GM12878 (cell line): ENCODE measurements at regions not wholly inside any gene's neighbourhood (a gene's known extent, or its start where the extent isn't known, plus 50 kb on each side); places are given as distances from the start of the nearest gene placed in this dataset.

ENCODE experiments used
- CREM ChIP-seq: IDR thresholded peaks from 2 replicates; pipeline ENCODE4 v1.6.1; 2014; ENCODE audit warnings: antibody characterized with exemption, low read depth
- EZH2 ChIP-seq: IDR thresholded peaks from 2 replicates; pipeline ENCODE4 v1.6.1; 2012; ENCODE audit warnings: low read depth, mild to moderate bottlenecking, control low read depth, inconsistent platforms, low read length, borderline replicate concordance; ENCODE audit not compliant: control insufficient read depth
- LARP7 ChIP-seq: fragments of 450-650 bp; IDR thresholded peaks from 2 replicates; pipeline ENCODE4 v1.6.1; 2017; ENCODE audit warnings: mild to moderate bottlenecking
- POLR2A ChIP-seq: IDR thresholded peaks from 2 replicates; pipeline ENCODE4 v1.6.1; 2011; ENCODE audit warnings: low read depth, mild to moderate bottlenecking, low read length
- RAD21 ChIP-seq: IDR thresholded peaks from 2 replicates; pipeline ENCODE4 v1.6.1; 2011; ENCODE audit warnings: mild to moderate bottlenecking, low read depth, low read length, moderate library complexity; ENCODE audit not compliant: insufficient read depth
- SPI1 ChIP-seq: IDR thresholded peaks from 2 replicates; pipeline ENCODE4 v1.6.1; 2011; ENCODE audit warnings: low read depth, mild to moderate bottlenecking, low read length, moderate library complexity, borderline replicate concordance; ENCODE audit not compliant: insufficient read depth
- TCF3 ChIP-seq: IDR thresholded peaks from 2 replicates; pipeline ENCODE4 v1.6.1; 2012; ENCODE audit warnings: low read depth, mild to moderate bottlenecking, low read length, borderline replicate concordance; ENCODE audit not compliant: insufficient read depth
- TF ChIP-seq, protein P1 (sequence below): fragments of 450-650 bp; IDR thresholded peaks from 2 replicates; pipeline ENCODE4 v1.6.1; 2017; ENCODE audit warnings: antibody characterized with exemption, mild to moderate bottlenecking, moderate library complexity
- TF ChIP-seq, protein P2 (sequence below), 3 experiments: IDR thresholded peaks in 2 of 3; conservative IDR thresholded peaks in 1 of 3; 2 replicates each; pipeline ENCODE4 v1.5.1; 2011; ENCODE audit warnings: low read depth in 3 of 3, low read length in 3 of 3, mild to moderate bottlenecking in 3 of 3, control low read depth in 2 of 3, moderate library complexity in 2 of 3, inconsistent platforms in 1 of 3, mixed read lengths in 1 of 3; ENCODE audit not compliant: control insufficient read depth in 2 of 3, insufficient read depth in 1 of 3; ENCODE audit errors: extremely low read depth in 1 of 3

DNA sequence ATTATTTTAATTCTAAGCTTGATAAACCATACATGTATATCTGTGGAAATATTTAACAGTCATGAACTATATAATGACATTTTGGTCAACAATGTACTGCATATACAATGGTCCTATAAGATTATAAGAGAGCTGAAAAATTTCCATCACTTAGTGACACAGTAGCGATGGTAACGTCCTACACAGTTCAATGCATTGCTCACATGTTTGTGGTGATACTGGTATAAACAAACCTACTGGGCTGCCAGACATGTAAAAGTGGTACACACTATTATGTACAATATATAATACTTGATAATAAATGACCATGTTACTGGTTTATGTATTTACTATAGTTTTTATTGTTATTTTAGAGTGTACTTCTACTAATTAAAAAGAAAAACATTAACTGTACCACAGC, 841.9 kb downstream of the LTN1 start:
- TF ChIP-seq EZH2 (no peak), POLR2A (no peak), RAD21 (no peak), SPI1 (no peak), TCF3 (no peak), LARP7 (no peak), CREM (no peak)
- TF ChIP-seq, protein P1, sequence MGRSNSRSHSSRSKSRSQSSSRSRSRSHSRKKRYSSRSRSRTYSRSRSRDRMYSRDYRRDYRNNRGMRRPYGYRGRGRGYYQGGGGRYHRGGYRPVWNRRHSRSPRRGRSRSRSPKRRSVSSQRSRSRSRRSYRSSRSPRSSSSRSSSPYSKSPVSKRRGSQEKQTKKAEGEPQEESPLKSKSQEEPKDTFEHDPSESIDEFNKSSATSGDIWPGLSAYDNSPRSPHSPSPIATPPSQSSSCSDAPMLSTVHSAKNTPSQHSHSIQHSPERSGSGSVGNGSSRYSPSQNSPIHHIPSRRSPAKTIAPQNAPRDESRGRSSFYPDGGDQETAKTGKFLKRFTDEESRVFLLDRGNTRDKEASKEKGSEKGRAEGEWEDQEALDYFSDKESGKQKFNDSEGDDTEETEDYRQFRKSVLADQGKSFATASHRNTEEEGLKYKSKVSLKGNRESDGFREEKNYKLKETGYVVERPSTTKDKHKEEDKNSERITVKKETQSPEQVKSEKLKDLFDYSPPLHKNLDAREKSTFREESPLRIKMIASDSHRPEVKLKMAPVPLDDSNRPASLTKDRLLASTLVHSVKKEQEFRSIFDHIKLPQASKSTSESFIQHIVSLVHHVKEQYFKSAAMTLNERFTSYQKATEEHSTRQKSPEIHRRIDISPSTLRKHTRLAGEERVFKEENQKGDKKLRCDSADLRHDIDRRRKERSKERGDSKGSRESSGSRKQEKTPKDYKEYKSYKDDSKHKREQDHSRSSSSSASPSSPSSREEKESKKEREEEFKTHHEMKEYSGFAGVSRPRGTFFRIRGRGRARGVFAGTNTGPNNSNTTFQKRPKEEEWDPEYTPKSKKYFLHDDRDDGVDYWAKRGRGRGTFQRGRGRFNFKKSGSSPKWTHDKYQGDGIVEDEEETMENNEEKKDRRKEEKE: no peak
- TF ChIP-seq, protein P2, sequence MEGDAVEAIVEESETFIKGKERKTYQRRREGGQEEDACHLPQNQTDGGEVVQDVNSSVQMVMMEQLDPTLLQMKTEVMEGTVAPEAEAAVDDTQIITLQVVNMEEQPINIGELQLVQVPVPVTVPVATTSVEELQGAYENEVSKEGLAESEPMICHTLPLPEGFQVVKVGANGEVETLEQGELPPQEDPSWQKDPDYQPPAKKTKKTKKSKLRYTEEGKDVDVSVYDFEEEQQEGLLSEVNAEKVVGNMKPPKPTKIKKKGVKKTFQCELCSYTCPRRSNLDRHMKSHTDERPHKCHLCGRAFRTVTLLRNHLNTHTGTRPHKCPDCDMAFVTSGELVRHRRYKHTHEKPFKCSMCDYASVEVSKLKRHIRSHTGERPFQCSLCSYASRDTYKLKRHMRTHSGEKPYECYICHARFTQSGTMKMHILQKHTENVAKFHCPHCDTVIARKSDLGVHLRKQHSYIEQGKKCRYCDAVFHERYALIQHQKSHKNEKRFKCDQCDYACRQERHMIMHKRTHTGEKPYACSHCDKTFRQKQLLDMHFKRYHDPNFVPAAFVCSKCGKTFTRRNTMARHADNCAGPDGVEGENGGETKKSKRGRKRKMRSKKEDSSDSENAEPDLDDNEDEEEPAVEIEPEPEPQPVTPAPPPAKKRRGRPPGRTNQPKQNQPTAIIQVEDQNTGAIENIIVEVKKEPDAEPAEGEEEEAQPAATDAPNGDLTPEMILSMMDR (IDR thresholded peaks at IDR 0.05 in 2 of 3, conservative IDR thresholded peaks at IDR 0.05 in 1 of 3; ENCODE audit: control insufficient read depth in 2 of 3, extremely low read depth in 1 of 3, insufficient read depth in 1 of 3, low read depth in 3 of 3, low read length in 3 of 3): no peak
